Trophoblast cell (in vitro differentiated cells and primary cell): ENCODE measurements at regions not wholly inside any gene's neighbourhood (a gene's known extent, or its start where the extent isn't known, plus 50 kb on each side); places are given as distances from the start of the nearest gene placed in this dataset.

ENCODE experiments used
- DNase-seq, 2 donors: peaks; one replicate each; pipeline ENCODE4 v3.0.0-alpha.2; 2016
- H2AFZ ChIP-seq: 2 replicates; pipeline ENCODE4 v1.6.1; 2013; ENCODE audit warnings: low read length, moderate library complexity, mild to moderate bottlenecking; ENCODE audit not compliant: insufficient read depth, poor library complexity
- H2AK5ac ChIP-seq: 2 replicates; pipeline ENCODE4 v1.6.1; 2013; ENCODE audit warnings: mild to moderate bottlenecking, low read length
- H2BK120ac ChIP-seq: 2 replicates; pipeline ENCODE4 v1.6.1; 2013; ENCODE audit warnings: low read length, mild to moderate bottlenecking, moderate library complexity; ENCODE audit not compliant: insufficient read depth, poor library complexity
- H2BK12ac ChIP-seq: 2 replicates; pipeline ENCODE4 v1.6.1; 2013; ENCODE audit warnings: mild to moderate bottlenecking, low read length, moderate library complexity
- H2BK5ac ChIP-seq: 2 replicates; pipeline ENCODE4 v1.6.1; 2013; ENCODE audit warnings: low read length, low read depth, moderate library complexity, mild to moderate bottlenecking; ENCODE audit not compliant: poor library complexity
- H3K14ac ChIP-seq: 2 replicates; pipeline ENCODE4 v1.6.1; 2013; ENCODE audit warnings: mild to moderate bottlenecking, low read length
- H3K18ac ChIP-seq: 2 replicates; pipeline ENCODE4 v1.6.1; 2013; ENCODE audit warnings: mild to moderate bottlenecking, low read length
- H3K23ac ChIP-seq: 2 replicates; pipeline ENCODE4 v1.6.1; 2013; ENCODE audit warnings: low read length
- H3K27ac ChIP-seq: 2 replicates; pipeline ENCODE4 v1.5.1; 2013; ENCODE audit warnings: low read depth, mild to moderate bottlenecking, inconsistent platforms, low read length, moderate library complexity
- H3K27me3 ChIP-seq: 2 replicates; pipeline ENCODE4 v1.6.1; 2013; ENCODE audit warnings: inconsistent platforms, mild to moderate bottlenecking, low read length, moderate library complexity; ENCODE audit not compliant: insufficient read depth
- H3K36me3 ChIP-seq, 2 experiments: 1 replicate in 1 of 2; 2 replicates in 1 of 2; pipeline ENCODE4 v1.6.1; 2013; ENCODE audit warnings: low read length in 2 of 2, mild to moderate bottlenecking in 2 of 2, moderate library complexity in 1 of 2; ENCODE audit not compliant: insufficient read depth in 2 of 2, control insufficient read depth in 1 of 2
- H3K4ac ChIP-seq: 2 replicates; pipeline ENCODE4 v1.6.1; 2013; ENCODE audit warnings: low read depth, mild to moderate bottlenecking, low read length, moderate library complexity
- H3K4me1 ChIP-seq, 2 experiments: 1 replicate in 1 of 2; 2 replicates in 1 of 2; pipeline ENCODE4 v1.6.1; 2013; ENCODE audit warnings: low read length in 2 of 2, mild to moderate bottlenecking in 2 of 2, moderate library complexity in 1 of 2; ENCODE audit not compliant: insufficient read depth in 2 of 2, control insufficient read depth in 1 of 2
- H3K4me2 ChIP-seq: 2 replicates; pipeline ENCODE4 v1.6.1; 2013; ENCODE audit warnings: inconsistent platforms, mild to moderate bottlenecking, low read length, moderate library complexity
- H3K4me3 ChIP-seq: 2 replicates; pipeline ENCODE4 v1.5.1; 2013; ENCODE audit warnings: mild to moderate bottlenecking, low read depth, low read length, inconsistent platforms
- H3K79me1 ChIP-seq: one replicate; pipeline ENCODE4 v1.6.1; 2013; ENCODE audit warnings: low read length
- H3K79me2 ChIP-seq: 2 replicates; pipeline ENCODE4 v1.6.1; 2013; ENCODE audit warnings: low read length, mild to moderate bottlenecking; ENCODE audit not compliant: control insufficient read depth, insufficient read depth, poor library complexity
- H3K9ac ChIP-seq: 2 replicates; pipeline ENCODE4 v1.6.1; 2013; ENCODE audit warnings: mild to moderate bottlenecking, low read length
- H3K9me3 ChIP-seq: 2 replicates; pipeline ENCODE4 v1.6.1; 2013; ENCODE audit warnings: low read depth, mild to moderate bottlenecking, control low read depth, inconsistent platforms, low read length; ENCODE audit not compliant: insufficient read depth
- H4K12ac ChIP-seq: 2 replicates; pipeline ENCODE4 v1.6.1; 2013; ENCODE audit warnings: low read depth, mild to moderate bottlenecking, low read length, moderate library complexity
- H4K8ac ChIP-seq: 2 replicates; pipeline ENCODE4 v1.6.1; 2013; ENCODE audit warnings: low read depth, mild to moderate bottlenecking, low read length, moderate library complexity
- H4K91ac ChIP-seq: one replicate; pipeline ENCODE4 v1.6.1; 2013; ENCODE audit warnings: low read depth, mild to moderate bottlenecking, low read length, moderate library complexity
- WGBS: extraction: QIAGEN DNeasy Blood & Tissue Kit; methylation state at CpG from one replicate; pipeline ENCODE4 v1.1.7; 2013; ENCODE audit warnings: missing lambda C conversion rate; ENCODE audit not compliant: insufficient read length, insufficient coverage; ENCODE audit errors: extremely low coverage; 5-methylcytosine and 5-hydroxymethylcytosine counted together

- Histone ChIP-seq H2BK120ac (no peak overlapping the region), H3K27ac (no peak overlapping the region), H3K18ac (no peak overlapping the region), H4K91ac (no peak overlapping the region), H3K79me2 (no peaks in the 10 kb centered on the region), H3K23ac (no peak overlapping the region), H2BK12ac (no peak overlapping the region), H4K12ac (no peak overlapping the region), H3K4ac (no peak overlapping the region), H3K79me1 (no peaks in the 10 kb centered on the region), H3K4me1 (no peaks in the 10 kb centered on the region), H3K4me3 (no peak overlapping the region), H2AFZ (no peak overlapping the region), H3K14ac (no peak overlapping the region), H2BK5ac (no peak overlapping the region), H3K4me2 (no peak overlapping the region), H3K9ac (no peak overlapping the region), H4K8ac (no peak overlapping the region), H3K27me3 (no peaks in the 10 kb centered on the region), H3K36me3 (no peaks in the 10 kb centered on the region), H2AK5ac (no peak overlapping the region), H3K9me3 (no peaks in the 10 kb centered on the region)
- DNase-seq, result no peak
- WGBS, result no CpG with 5 or more reads among the region's 1 CpG
Observed at GRCh38 chr2:209029249-209029648, 394.6 kb upstream of the MAP2 start.

- no peak overlapping the region for H2BK12ac ChIP-seq
- no peak overlapping the region for H2BK120ac ChIP-seq
- H3K79me1 ChIP-seq, result no peaks in the 10 kb centered on the region
- no peaks in the 10 kb centered on the region for H3K4me1 ChIP-seq
- no peak overlapping the region for H3K18ac ChIP-seq
- DNase-seq, result peak; percentile 15 to 42
- no peak overlapping the region for H3K4me2 ChIP-seq
- no peak overlapping the region for H2AFZ ChIP-seq
- no peaks in the 10 kb centered on the region for H3K9me3 ChIP-seq
- no peak overlapping the region for H3K23ac ChIP-seq
- H3K14ac ChIP-seq, result no peak overlapping the region
- no peak overlapping the region for H2AK5ac ChIP-seq
- no peaks in the 10 kb centered on the region for H3K27me3 ChIP-seq
- no peak overlapping the region for H3K9ac ChIP-seq
- WGBS, result no CpG with 5 or more reads among the region's 2 CpGs
- H3K36me3 ChIP-seq, result no peaks in the 10 kb centered on the region
- no peak overlapping the region for H2BK5ac ChIP-seq
- no peak overlapping the region for H4K8ac ChIP-seq
- H3K79me2 ChIP-seq, result no peaks in the 10 kb centered on the region
- no peak overlapping the region for H3K4me3 ChIP-seq
- no peak overlapping the region for H3K4ac ChIP-seq
- H4K91ac ChIP-seq, result no peak overlapping the region
- H3K27ac ChIP-seq, result no peak overlapping the region
- no peak overlapping the region for H4K12ac ChIP-seq
Observed at GRCh38 chr2:209044307-209044706, 379.5 kb upstream of the MAP2 start.

- Histone ChIP-seq H2BK5ac (no peak overlapping the region), H3K79me1 (no peaks in the 10 kb centered on the region), H3K9me3 (no peaks in the 10 kb centered on the region), H3K23ac (no peak overlapping the region), H4K12ac (no peak overlapping the region), H2AK5ac (no peak overlapping the region), H4K91ac (no peak overlapping the region), H3K4me2 (no peak overlapping the region), H3K4me3 (no peak overlapping the region), H3K14ac (no peak overlapping the region), H3K18ac (no peak overlapping the region), H3K36me3 (no peaks in the 10 kb centered on the region), H3K4ac (no peak overlapping the region), H3K27ac (no peak overlapping the region), H2BK12ac (no peak overlapping the region), H3K27me3 (no peaks in the 10 kb centered on the region), H3K79me2 (no peaks in the 10 kb centered on the region), H3K4me1 (no peaks in the 10 kb centered on the region), H2AFZ (no peak overlapping the region), H3K9ac (no peak overlapping the region), H4K8ac (no peak overlapping the region), H2BK120ac (no peak overlapping the region)
- DNase-seq, result no peak
- no CpG with 5 or more reads among the region's 2 CpGs for WGBS
Observed at GRCh38 chr2:209046163-209046562, 377.7 kb upstream of the MAP2 start.

GRCh38 chr2:209049608-209050007 lies 374.2 kb upstream of the MAP2 start:
- H3K79me2 ChIP-seq, result no peaks in the 10 kb centered on the region
- H3K27me3 ChIP-seq, result no peaks in the 10 kb centered on the region
- no peak overlapping the region for H3K23ac ChIP-seq
- no peak overlapping the region for H3K4me3 ChIP-seq
- H4K12ac ChIP-seq, result no peak overlapping the region
- no peak overlapping the region for H2BK120ac ChIP-seq
- H3K4me1 ChIP-seq, result no peaks in the 10 kb centered on the region
- no peak overlapping the region for H2AFZ ChIP-seq
- H4K8ac ChIP-seq, result no peak overlapping the region
- no peak overlapping the region for H2AK5ac ChIP-seq
- H3K4me2 ChIP-seq, result no peak overlapping the region
- H2BK12ac ChIP-seq, result no peak overlapping the region
- H3K9ac ChIP-seq, result no peak overlapping the region
- no peak overlapping the region for H4K91ac ChIP-seq
- no peaks in the 10 kb centered on the region for H3K36me3 ChIP-seq
- WGBS, result no CpG with 5 or more reads among the region's 3 CpGs
- H2BK5ac ChIP-seq, result no peak overlapping the region
- H3K4ac ChIP-seq, result no peak overlapping the region
- H3K79me1 ChIP-seq, result no peaks in the 10 kb centered on the region
- no peak overlapping the region for H3K27ac ChIP-seq
- H3K9me3 ChIP-seq, result no peaks in the 10 kb centered on the region
- no peak overlapping the region for H3K18ac ChIP-seq
- no peak overlapping the region for H3K14ac ChIP-seq
- DNase-seq, result peak; percentile 29 to 78
